ENCODE measurements at regions not wholly inside any gene's neighbourhood (a gene's known extent, or its start where the extent isn't known, plus 50 kb on each side); places are given as distances from the start of the nearest gene placed in this dataset.

DNA sequence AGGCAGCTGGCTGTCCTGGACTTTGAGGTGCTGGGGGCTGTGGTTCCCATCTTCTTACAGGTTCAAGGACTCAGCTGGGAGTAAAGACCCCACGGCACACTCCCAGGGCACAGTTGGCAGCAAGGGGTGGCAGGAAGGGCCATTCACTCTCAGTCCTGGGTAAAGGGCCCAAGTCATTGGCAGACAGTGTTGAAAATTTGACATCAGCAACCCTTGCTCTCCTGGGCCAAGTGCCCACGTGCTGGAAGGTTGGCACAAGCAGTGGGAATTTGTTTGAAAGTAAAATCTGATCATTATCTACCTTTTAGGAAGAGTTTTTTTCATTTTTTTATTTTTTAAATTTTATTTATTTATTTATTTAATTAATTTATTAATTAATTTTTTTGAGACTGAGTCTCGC, 241.6 kb upstream of the MKI67 start:
- no peaks in the 10 kb centered on the region for H3K36me3 Mint-ChIP-seq
- DNase-seq = no peak
- peaks cover under 1% of the 10 kb centered on the region for H3K4me1 Mint-ChIP-seq
- peaks cover 14% of the 10 kb centered on the region for H3K27me3 Mint-ChIP-seq
- no peaks in the 10 kb centered on the region for H3K9me3 Mint-ChIP-seq
- H3K27ac Mint-ChIP-seq = no peak overlapping the region
- CTCF ChIA-PET = no interaction called here
- no peak overlapping the region for H3K4me3 Mint-ChIP-seq

- no peak overlapping the region for H3K4me3 Mint-ChIP-seq
- DNase-seq = no peak
- CTCF ChIA-PET = no interaction called here
- no peaks in the 10 kb centered on the region for H3K9me3 Mint-ChIP-seq
- peaks cover 15% of the 10 kb centered on the region for H3K27me3 Mint-ChIP-seq
- no peaks in the 10 kb centered on the region for H3K36me3 Mint-ChIP-seq
- no peak overlapping the region for H3K27ac Mint-ChIP-seq
- H3K4me1 Mint-ChIP-seq = peaks cover 10% of the 10 kb centered on the region
Measured at GRCh38 chr10:128369101-128369650, 243.0 kb upstream of the MKI67 start.

DNA sequence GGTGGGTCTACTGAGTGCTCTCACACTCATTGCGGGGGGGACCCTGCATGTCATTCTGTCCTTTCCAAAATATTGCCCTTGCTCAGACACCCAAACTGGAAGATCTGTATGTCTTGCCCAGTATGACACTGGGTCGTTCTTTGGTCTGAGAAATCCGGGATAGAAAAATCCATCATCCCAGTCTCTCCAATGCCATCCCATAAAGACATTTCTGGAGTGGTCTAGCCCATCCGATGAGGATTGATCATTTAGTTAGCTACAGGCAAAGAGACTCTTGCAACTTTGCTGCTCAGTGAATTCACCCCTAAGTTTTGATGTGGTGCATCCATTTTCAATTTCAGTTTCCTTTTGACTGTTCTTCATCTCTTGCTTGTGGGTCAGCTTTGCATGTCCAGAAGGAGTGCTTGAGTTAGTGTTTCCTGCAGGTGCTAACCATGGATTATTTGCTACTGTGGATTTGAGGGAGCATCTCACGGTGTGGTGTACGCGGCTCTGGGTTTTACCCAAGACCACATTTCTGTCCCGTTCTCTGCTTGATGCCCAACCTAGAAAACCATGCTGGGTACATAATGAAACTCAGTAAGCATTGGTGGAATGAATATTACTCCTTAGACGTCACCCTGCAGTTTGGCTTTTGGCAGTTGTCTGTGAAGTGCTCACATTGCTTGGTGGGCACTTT, 247.0 kb upstream of the MKI67 start:
- H3K27ac Mint-ChIP-seq = no peak overlapping the region
- H3K9me3 Mint-ChIP-seq = peaks cover 2% of the 10 kb centered on the region
- H3K27me3 Mint-ChIP-seq = peaks cover 25% of the 10 kb centered on the region
- H3K4me3 Mint-ChIP-seq = no peak overlapping the region
- DNase-seq = no peak
- H3K4me1 Mint-ChIP-seq = peaks cover 10% of the 10 kb centered on the region
- H3K36me3 Mint-ChIP-seq = no peaks in the 10 kb centered on the region
- CTCF ChIA-PET = no interaction called here

DNA sequence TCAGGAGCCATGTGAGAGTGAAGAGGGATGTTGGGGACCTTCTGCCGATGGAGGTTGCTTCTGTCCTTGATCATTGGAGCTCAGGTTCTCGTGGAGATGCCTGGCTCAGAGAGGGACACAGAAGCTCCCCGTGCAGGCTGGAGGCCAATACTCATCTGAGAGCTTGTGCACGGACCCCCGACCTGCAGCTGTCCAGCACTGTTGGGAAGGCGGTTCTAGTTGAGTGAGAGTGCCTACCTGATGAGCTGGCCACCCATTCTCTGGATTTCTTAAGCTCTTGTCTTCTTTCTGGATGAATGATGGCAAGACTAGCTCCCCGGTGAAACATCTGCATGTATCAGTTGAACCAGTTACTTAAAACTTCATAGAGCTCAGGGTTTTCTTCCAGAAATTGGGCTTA, 247.6 kb upstream of the MKI67 start:
- Mint-ChIP-seq H3K36me3 (no peaks in the 10 kb centered on the region), H3K4me1 (peaks cover 10% of the 10 kb centered on the region), H3K27me3 (peaks cover 25% of the 10 kb centered on the region), H3K27ac (no peak overlapping the region), H3K9me3 (peaks cover 2% of the 10 kb centered on the region), H3K4me3 (no peak overlapping the region)
- DNase-seq = no peak
- CTCF ChIA-PET = no interaction called here

DNA sequence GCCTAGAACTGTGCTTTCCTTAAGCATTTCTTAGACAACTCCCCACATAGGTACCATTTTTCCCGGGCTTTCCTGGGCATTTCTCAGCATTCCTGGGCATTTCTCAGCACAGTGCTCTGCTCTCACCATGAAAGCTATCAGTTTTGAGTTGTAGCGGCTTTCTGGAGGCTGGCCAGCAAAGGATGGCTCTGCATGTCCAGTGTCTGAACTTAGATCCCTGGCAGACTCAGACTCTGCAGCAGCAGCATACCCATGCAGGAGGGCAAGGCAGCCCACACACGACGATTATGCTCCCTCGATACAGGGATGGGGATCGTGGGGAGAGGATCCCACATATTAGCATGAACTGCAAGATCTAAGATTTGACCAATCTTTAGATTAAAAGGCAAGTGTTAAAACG, 248.9 kb upstream of the MKI67 start:
- peaks cover 2% of the 10 kb centered on the region for H3K9me3 Mint-ChIP-seq
- no peak for DNase-seq
- H3K27me3 Mint-ChIP-seq = peaks cover 20% of the 10 kb centered on the region
- no peak overlapping the region for H3K27ac Mint-ChIP-seq
- peaks cover 10% of the 10 kb centered on the region for H3K4me1 Mint-ChIP-seq
- H3K4me3 Mint-ChIP-seq = no peak overlapping the region
- CTCF ChIA-PET = no interaction called here
- no peaks in the 10 kb centered on the region for H3K36me3 Mint-ChIP-seq

- CTCF ChIA-PET = no interaction called here
- Mint-ChIP-seq H3K27ac (no peak overlapping the region), H3K4me3 (no peak overlapping the region), H3K36me3 (no peaks in the 10 kb centered on the region), H3K27me3 (peaks cover 17% of the 10 kb centered on the region), H3K4me1 (peaks cover 10% of the 10 kb centered on the region), H3K9me3 (peaks cover 2% of the 10 kb centered on the region)
- DNase-seq = no peak
Measured at GRCh38 chr10:128377364-128377987, 251.3 kb upstream of the MKI67 start.

- Mint-ChIP-seq H3K4me1 (peaks cover 8% of the 10 kb centered on the region), H3K4me3 (no peak overlapping the region), H3K27ac (no peak overlapping the region), H3K9me3 (peaks cover 2% of the 10 kb centered on the region), H3K36me3 (no peaks in the 10 kb centered on the region), H3K27me3 (peaks cover 17% of the 10 kb centered on the region)
- CTCF ChIA-PET = no interaction called here
- DNase-seq = no peak
Measured at GRCh38 chr10:128377988-128378387, 251.8 kb upstream of the MKI67 start.

GRCh38 chr10:128380946-128381345, 254.7 kb upstream of the MKI67 start:
- Mint-ChIP-seq H3K4me3 (no peak overlapping the region), H3K27ac (no peak overlapping the region), H3K36me3 (no peaks in the 10 kb centered on the region), H3K4me1 (no peaks in the 10 kb centered on the region), H3K27me3 (no peaks in the 10 kb centered on the region), H3K9me3 (no peaks in the 10 kb centered on the region)
- CTCF ChIA-PET = no interaction called here
- DNase-seq = no peak

- H3K9me3 Mint-ChIP-seq = no peaks in the 10 kb centered on the region
- no peaks in the 10 kb centered on the region for H3K4me1 Mint-ChIP-seq
- no peak overlapping the region for H3K4me3 Mint-ChIP-seq
- no peaks in the 10 kb centered on the region for H3K36me3 Mint-ChIP-seq
- no peaks in the 10 kb centered on the region for H3K27me3 Mint-ChIP-seq
- CTCF ChIA-PET = no interaction called here
- DNase-seq = no peak
- no peak overlapping the region for H3K27ac Mint-ChIP-seq
Measured at GRCh38 chr10:128382225-128382624, 256.0 kb upstream of the MKI67 start.

- Mint-ChIP-seq H3K36me3 (no peaks in the 10 kb centered on the region), H3K9me3 (no peaks in the 10 kb centered on the region), H3K4me3 (no peak overlapping the region), H3K27me3 (no peaks in the 10 kb centered on the region), H3K4me1 (no peaks in the 10 kb centered on the region), H3K27ac (no peak overlapping the region)
- CTCF ChIA-PET = no interaction called here
- no peak for DNase-seq
Measured at GRCh38 chr10:128384831-128385230, 258.6 kb upstream of the MKI67 start.

GRCh38 chr10:128386231-128386630, 260.0 kb upstream of the MKI67 start:
- Mint-ChIP-seq H3K4me1 (no peaks in the 10 kb centered on the region), H3K36me3 (no peaks in the 10 kb centered on the region), H3K4me3 (no peak overlapping the region), H3K9me3 (no peaks in the 10 kb centered on the region), H3K27ac (no peak overlapping the region), H3K27me3 (no peaks in the 10 kb centered on the region)
- CTCF ChIA-PET = no interaction called here
- DNase-seq = no peak

GRCh38 chr10:128386816-128387604, 260.8 kb upstream of the MKI67 start:
- H3K4me3 Mint-ChIP-seq = no peak overlapping the region
- CTCF ChIA-PET = no interaction called here
- H3K4me1 Mint-ChIP-seq = no peaks in the 10 kb centered on the region
- DNase-seq = no peak
- no peak overlapping the region for H3K27ac Mint-ChIP-seq
- no peaks in the 10 kb centered on the region for H3K27me3 Mint-ChIP-seq
- H3K9me3 Mint-ChIP-seq = no peaks in the 10 kb centered on the region
- H3K36me3 Mint-ChIP-seq = no peaks in the 10 kb centered on the region

DNA sequence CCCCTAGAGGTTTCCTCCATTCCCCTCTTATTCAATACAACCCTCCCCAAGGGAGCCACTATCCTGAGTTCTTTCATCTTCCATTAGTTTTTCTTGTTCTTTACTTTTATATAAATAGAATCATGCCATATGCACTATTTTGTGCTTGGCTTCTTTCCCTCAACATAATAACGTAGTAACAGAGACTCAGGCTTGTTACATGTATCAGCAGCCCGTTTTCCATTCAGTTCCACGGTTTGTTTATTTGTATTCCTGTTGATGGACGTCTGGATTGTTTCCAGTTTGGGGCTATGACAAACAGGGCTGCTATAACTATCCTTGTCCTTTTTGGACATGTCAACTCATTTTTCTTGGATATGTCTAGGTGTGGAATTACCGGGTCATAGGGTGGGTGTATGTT, 264.4 kb upstream of the MKI67 start:
- DNase-seq = no peak
- no peaks in the 10 kb centered on the region for H3K36me3 Mint-ChIP-seq
- H3K4me1 Mint-ChIP-seq = no peaks in the 10 kb centered on the region
- H3K27me3 Mint-ChIP-seq = no peaks in the 10 kb centered on the region
- H3K9me3 Mint-ChIP-seq = no peaks in the 10 kb centered on the region
- H3K27ac Mint-ChIP-seq = no peak overlapping the region
- H3K4me3 Mint-ChIP-seq = no peak overlapping the region
- CTCF ChIA-PET = no interaction called here

DNA sequence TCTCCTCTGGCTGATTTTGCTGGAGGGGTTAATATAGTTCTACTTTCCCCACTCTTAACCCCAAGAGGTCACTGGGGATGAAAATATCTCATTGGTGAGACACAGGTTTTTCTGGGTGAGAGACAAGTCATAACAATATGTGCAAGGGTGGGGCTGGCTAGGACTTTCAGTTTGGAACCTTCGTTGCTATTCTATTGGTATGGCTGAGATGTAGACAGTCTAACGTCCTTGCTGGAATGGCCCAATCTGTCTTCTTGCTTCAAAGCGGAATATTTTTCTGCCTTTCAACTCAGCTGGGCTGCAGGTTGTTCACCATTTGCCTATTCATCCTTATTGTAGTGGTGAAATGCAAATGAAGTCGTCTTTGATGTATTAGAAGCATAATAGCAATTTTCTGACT, 267.3 kb upstream of the MKI67 start:
- no peak overlapping the region for H3K4me3 Mint-ChIP-seq
- H3K4me1 Mint-ChIP-seq = no peaks in the 10 kb centered on the region
- H3K27ac Mint-ChIP-seq = no peak overlapping the region
- no peaks in the 10 kb centered on the region for H3K27me3 Mint-ChIP-seq
- no peaks in the 10 kb centered on the region for H3K36me3 Mint-ChIP-seq
- DNase-seq = no peak
- CTCF ChIA-PET = no interaction called here
- H3K9me3 Mint-ChIP-seq = no peaks in the 10 kb centered on the region

DNA sequence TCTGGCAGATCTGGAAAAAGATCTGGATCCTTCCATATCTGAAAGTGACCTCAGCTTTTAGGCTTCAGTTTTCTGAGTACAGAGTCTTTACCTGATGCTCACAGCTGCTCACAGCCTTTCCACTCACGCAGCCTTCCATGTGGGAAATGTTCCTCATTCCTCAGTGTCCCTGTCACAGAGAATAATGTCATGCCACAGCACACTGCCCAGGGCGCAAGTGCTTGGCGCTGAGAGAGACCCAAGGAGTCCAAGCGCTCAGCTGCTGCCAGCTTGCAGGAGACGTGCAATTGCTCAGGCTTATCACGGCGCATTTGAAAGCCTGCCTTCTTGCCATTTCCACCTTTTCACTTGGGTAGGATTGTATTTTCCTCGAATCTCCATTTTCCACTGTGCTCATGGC, 271.9 kb upstream of the MKI67 start:
- H3K4me3 Mint-ChIP-seq = no peak overlapping the region
- no peaks in the 10 kb centered on the region for H3K27me3 Mint-ChIP-seq
- no peaks in the 10 kb centered on the region for H3K4me1 Mint-ChIP-seq
- no peak for DNase-seq
- peaks cover 1% of the 10 kb centered on the region for H3K9me3 Mint-ChIP-seq
- no peaks in the 10 kb centered on the region for H3K36me3 Mint-ChIP-seq
- H3K27ac Mint-ChIP-seq = no peak overlapping the region
- CTCF ChIA-PET = no interaction called here

Data from activated naive CD4-positive, alpha-beta T cell treated with anti-CD3 and anti-CD28 coated beads, Interleukin-2, amount 10 ng/mL, durations not matched to agents 7 days and 5 days (primary cell).